ENCODE measurements at regions not wholly inside any gene's neighbourhood (a gene's known extent, or its start where the extent isn't known, plus 50 kb on each side); places are given as distances from the start of the nearest gene placed in this dataset.

DNA sequence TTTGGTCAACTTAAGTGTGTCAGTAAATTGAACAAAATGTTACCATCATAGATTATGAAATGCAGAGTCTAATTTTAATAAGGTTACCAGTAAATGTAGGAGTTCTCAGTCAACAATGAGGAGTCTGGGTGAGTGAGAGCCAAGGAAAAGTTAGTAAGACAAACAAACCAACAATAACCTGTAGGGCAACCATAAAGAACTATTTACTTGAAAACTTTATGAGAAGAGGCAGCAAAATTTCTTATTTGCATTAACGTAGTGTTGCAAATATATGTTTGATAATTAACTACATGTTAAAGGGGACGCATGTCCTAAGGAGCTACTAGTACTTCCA is 131.1 kb upstream of the SOX4 start:
- TF ChIP-seq CTCF (IDR thresholded peaks at IDR 0.05) (no peak), POLR2A (IDR thresholded peaks at IDR 0.05) (no peak), POLR2AphosphoS5 (IDR thresholded peaks at IDR 0.05) (no peak), EP300 (IDR thresholded peaks at IDR 0.05) (no peak)
